AG04449 (cell line): ENCODE measurements at regions not wholly inside any gene's neighbourhood (a gene's known extent, or its start where the extent isn't known, plus 50 kb on each side); places are given as distances from the start of the nearest gene placed in this dataset.
"Not testable (repeated sequence)": the region's sequence is repeated elsewhere in the genome, so short reads cannot be mapped to it uniquely, and the experiment has no call there.

Source experiments
- CTCF ChIA-PET: fragments of 350-600 bp; formaldehyde crosslinking; extraction: SDS; loops from one replicate; lab custom pipeline; 2021; ENCODE audit warnings: antibody characterized with exemption; lab: Yijun Ruan, JAX
- POLR2A ChIA-PET: fragments of 400-600, 350-600 bp; formaldehyde crosslinking; extraction: SDS; loops from one replicate; lab custom pipeline; 2020; ENCODE audit warnings: antibody characterized with exemption, inconsistent platforms; lab: Yijun Ruan, JAX
- DNase-seq: peaks from one replicate; pipeline ENCODE4 v3.0.0-alpha.2; 2010; ENCODE audit warnings: low read depth, low spot score
- H3K4me3 ChIP-seq: 2 replicates; pipeline ENCODE4 v1.5.1; 2011; ENCODE audit warnings: low read depth, mild to moderate bottlenecking, control low read depth, low read length
- CTCF ChIP-seq: IDR thresholded peaks from one replicate; pipeline ENCODE4 v1.5.1; 2011; ENCODE audit warnings: mild to moderate bottlenecking, moderate library complexity, low read length, control low read depth, inconsistent platforms; ENCODE audit not compliant: insufficient read depth; ENCODE audit errors: missing control alignments

GRCh38 chr18:28432339-28432738 lies 255.4 kb upstream of the CDH2 start:
- POLR2A ChIA-PET, result no interaction called here
- CTCF ChIA-PET, result no interaction called here
- no peak for TF ChIP-seq CTCF
- H3K4me3 ChIP-seq, result no peak overlapping the region
- no peak for DNase-seq

- no peak for TF ChIP-seq CTCF
- no peak for DNase-seq
- CTCF ChIA-PET, result no interaction called here
- POLR2A ChIA-PET, result no interaction called here
- no peak overlapping the region for H3K4me3 ChIP-seq
These were observed 249.0 kb upstream of the CDH2 start for GRCh38 chr18:28425886-28426285.

- no peak for DNase-seq
- POLR2A ChIA-PET, result no interaction called here
- H3K4me3 ChIP-seq, result no peak overlapping the region
- CTCF ChIA-PET, result no interaction called here
- TF ChIP-seq CTCF, result no peak
These were observed 245.6 kb upstream of the CDH2 start for GRCh38 chr18:28422577-28422976.

GRCh38 chr18:28421950-28422349 lies 245.0 kb upstream of the CDH2 start:
- DNase-seq, POLR2A ChIA-PET, CTCF ChIA-PET, H3K4me3 ChIP-seq: not testable (repeated sequence)

GRCh38 chr18:28412521-28412920 lies 235.6 kb upstream of the CDH2 start:
- ChIA-PET POLR2A (no interaction called here), CTCF (no interaction called here)
- no peak overlapping the region for H3K4me3 ChIP-seq
- TF ChIP-seq CTCF, result no peak
- DNase-seq, result no peak

- POLR2A ChIA-PET, result no interaction called here
- no peak for TF ChIP-seq CTCF
- CTCF ChIA-PET, result interaction anchor here (0.9 kb wide), 1 partner anchor 15 kb away, joined by 3 read pairs; no protein-coding TSS in a partner anchor
- no peak for DNase-seq
- no peak overlapping the region for H3K4me3 ChIP-seq
These were observed 234.9 kb upstream of the CDH2 start for GRCh38 chr18:28411806-28412205.

GRCh38 chr18:28409811-28410210 lies 232.9 kb upstream of the CDH2 start:
- CTCF ChIA-PET, result no interaction called here
- no peak for DNase-seq
- POLR2A ChIA-PET, result no interaction called here
- TF ChIP-seq CTCF, result no peak
- no peak overlapping the region for H3K4me3 ChIP-seq
